ENCODE measurements at regions not wholly inside any gene's neighbourhood (a gene's known extent, or its start where the extent isn't known, plus 50 kb on each side); places are given as distances from the start of the nearest gene placed in this dataset.

- FAIRE-seq (no peak), ATAC-seq (no peak), DNase-seq (ENCODE audit: low spot score) (no peak)
- Histone ChIP-seq H3K79me2 (ENCODE audit: insufficient read depth, low read length) (no peaks in the 10 kb centered on the region), H3K4me1 (ENCODE audit: insufficient read depth, low read length) (peaks cover 10% of the 10 kb centered on the region; the same call in 1 of the 2 replicates), H3K4me2 (ENCODE audit: low read depth, low read length) (no peak overlapping the region), H3K27me3 (ENCODE audit: control insufficient read depth in 1 of 2, insufficient read depth in 2 of 2, low read length in 2 of 2) (peaks cover 1 to 15% of the 10 kb centered on the region in 2 experiments; a peak in 4 of 5 replicates), H3K27ac (ENCODE audit: extremely low read length, insufficient read depth, low read length) (no peak overlapping the region), H3K9me3 (ENCODE audit: low read length) (no peaks in the 10 kb centered on the region), H3K9ac (ENCODE audit: insufficient read depth, low read depth, low read length) (no peak overlapping the region), H3K4me3 (replicated peaks in 1 of 3; ENCODE audit: insufficient read depth in 1 of 3, low read depth in 2 of 3, low read length in 3 of 3) (no peak overlapping the region), H2AFZ (ENCODE audit: low read length) (no peak overlapping the region), H4K20me1 (ENCODE audit: insufficient read depth, low read length) (no peaks in the 10 kb centered on the region), H3K36me3 (replicated peaks in 1 of 2; ENCODE audit: control insufficient read depth in 1 of 2, insufficient read depth in 2 of 2, low read length in 2 of 2) (no peaks in the 10 kb centered on the region)
- in situ Hi-C loops (cut with HindIII; ENCODE audit: extremely low pct_ligation_motif_present, low pct_unique_long_range_greater_than_20kb) (no loop called here), intact Hi-C loops (cut with micrococcal nuclease; ENCODE audit: unreplicated experiment) (no loop called here)
- WGBS (ENCODE audit: low lambda C conversion rate) = 64% methylated on average over 5 of the region's 5 CpGs
- BruUV-seq (replicated peaks) = no TSS peak
- ChIA-PET POLR2A (no interaction called here), CTCF (ENCODE audit: low intra/inter-chr PET ratio, low total read pairs) (no interaction called here)
- TF ChIP-seq CHD4 (IDR thresholded peaks at IDR 0.05; ENCODE audit: borderline replicate concordance, low read length) = no peak
- TF ChIP-seq ZNF3 (CRISPR knock-in tag; IDR thresholded peaks at IDR 0.05) = no peak
- TF ChIP-seq ZNF792 (CRISPR knock-in tag; IDR thresholded peaks at IDR 0.05) = no peak
- TF ChIP-seq USF2 (IDR thresholded peaks at IDR 0.05; ENCODE audit: low read depth, low read length) = no peak
- TF ChIP-seq USF2 (CRISPR knock-in tag; IDR thresholded peaks at IDR 0.05; ENCODE audit: borderline replicate concordance) = no peak
- TF ChIP-seq ZNF749 (CRISPR knock-in tag; IDR thresholded peaks at IDR 0.05; ENCODE audit: borderline replicate concordance) = no peak
- TF ChIP-seq ZSCAN29 (CRISPR knock-in tag; conservative IDR thresholded peaks at IDR 0.05) = no peak
- no peak for TF ChIP-seq THAP11 (CRISPR knock-in tag; IDR thresholded peaks at IDR 0.05)
- peak; percentile 68 for TF ChIP-seq ZFP36 (IDR thresholded peaks at IDR 0.05; ENCODE audit: borderline replicate concordance, low read depth, low read length, partially characterized antibody)
These were observed 224.3 kb upstream of the MAP3K1 start for GRCh38 chr5:56591081-56591480.

Measured in HepG2 (cell line).